ENCODE measurements at regions not wholly inside any gene's neighbourhood (a gene's known extent, or its start where the extent isn't known, plus 50 kb on each side); places are given as distances from the start of the nearest gene placed in this dataset.

GRCh38 chr15:97027772-97028171 is 697.3 kb downstream of the NR2F2 start:
- H3K36me3 Mint-ChIP-seq (ENCODE audit: insufficient read depth, unreplicated experiment), result no peaks in the 10 kb centered on the region
- H3K4me3 Mint-ChIP-seq (ENCODE audit: low read depth, unreplicated experiment), result no peak overlapping the region
- H3K27ac Mint-ChIP-seq (ENCODE audit: unreplicated experiment), result no peak overlapping the region
- intact Hi-C loops (cut with micrococcal nuclease; ENCODE audit: unreplicated experiment), result no loop called here
- H3K27me3 Mint-ChIP-seq (ENCODE audit: unreplicated experiment), result no peaks in the 10 kb centered on the region
- BruUV-seq (replicated peaks), result no TSS peak
- H3K4me1 Mint-ChIP-seq (ENCODE audit: low read depth, unreplicated experiment), result no peaks in the 10 kb centered on the region
- H3K9me3 Mint-ChIP-seq (ENCODE audit: low read depth, unreplicated experiment), result peaks cover 13% of the 10 kb centered on the region
- CTCF ChIA-PET, result interaction anchor here (0.5 kb wide), 1 partner anchor 9 kb away, joined by 3 read pairs; no protein-coding TSS in a partner anchor
- DNase-seq, result no peak
- TF ChIP-seq, protein P1, sequence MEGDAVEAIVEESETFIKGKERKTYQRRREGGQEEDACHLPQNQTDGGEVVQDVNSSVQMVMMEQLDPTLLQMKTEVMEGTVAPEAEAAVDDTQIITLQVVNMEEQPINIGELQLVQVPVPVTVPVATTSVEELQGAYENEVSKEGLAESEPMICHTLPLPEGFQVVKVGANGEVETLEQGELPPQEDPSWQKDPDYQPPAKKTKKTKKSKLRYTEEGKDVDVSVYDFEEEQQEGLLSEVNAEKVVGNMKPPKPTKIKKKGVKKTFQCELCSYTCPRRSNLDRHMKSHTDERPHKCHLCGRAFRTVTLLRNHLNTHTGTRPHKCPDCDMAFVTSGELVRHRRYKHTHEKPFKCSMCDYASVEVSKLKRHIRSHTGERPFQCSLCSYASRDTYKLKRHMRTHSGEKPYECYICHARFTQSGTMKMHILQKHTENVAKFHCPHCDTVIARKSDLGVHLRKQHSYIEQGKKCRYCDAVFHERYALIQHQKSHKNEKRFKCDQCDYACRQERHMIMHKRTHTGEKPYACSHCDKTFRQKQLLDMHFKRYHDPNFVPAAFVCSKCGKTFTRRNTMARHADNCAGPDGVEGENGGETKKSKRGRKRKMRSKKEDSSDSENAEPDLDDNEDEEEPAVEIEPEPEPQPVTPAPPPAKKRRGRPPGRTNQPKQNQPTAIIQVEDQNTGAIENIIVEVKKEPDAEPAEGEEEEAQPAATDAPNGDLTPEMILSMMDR (IDR thresholded peaks at IDR 0.05; ENCODE audit: unreplicated experiment), result no peak

DNA sequence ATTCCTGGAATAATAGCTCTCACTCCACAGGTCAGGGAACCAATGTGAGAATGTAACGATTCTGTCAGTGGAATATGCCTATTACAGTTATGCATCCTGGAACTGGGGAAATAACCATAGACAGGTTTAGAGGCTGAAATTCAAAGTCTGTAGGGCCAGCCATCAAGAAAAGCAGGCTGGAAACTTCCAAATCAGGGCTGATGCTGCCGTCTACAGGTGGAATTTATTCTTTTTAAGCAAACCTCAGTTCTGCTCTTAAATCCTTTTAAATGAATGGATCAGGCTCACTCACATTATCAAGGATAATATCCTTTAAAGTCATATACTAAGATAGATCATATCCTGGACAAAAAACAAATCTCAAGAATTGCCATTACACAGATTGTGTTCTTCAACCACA is 699.8 kb downstream of the NR2F2 start:
- TF ChIP-seq, protein P1 (IDR thresholded peaks at IDR 0.05; ENCODE audit: unreplicated experiment), result no peak
- no peak overlapping the region for H3K27ac Mint-ChIP-seq (ENCODE audit: unreplicated experiment)
- BruUV-seq (replicated peaks), result no TSS peak
- CTCF ChIA-PET, result no interaction called here
- no peaks in the 10 kb centered on the region for H3K27me3 Mint-ChIP-seq (ENCODE audit: unreplicated experiment)
- peaks cover 9% of the 10 kb centered on the region for H3K9me3 Mint-ChIP-seq (ENCODE audit: low read depth, unreplicated experiment)
- no peaks in the 10 kb centered on the region for H3K36me3 Mint-ChIP-seq (ENCODE audit: insufficient read depth, unreplicated experiment)
- H3K4me1 Mint-ChIP-seq (ENCODE audit: low read depth, unreplicated experiment), result no peaks in the 10 kb centered on the region
- DNase-seq, result no peak
- H3K4me3 Mint-ChIP-seq (ENCODE audit: low read depth, unreplicated experiment), result no peak overlapping the region
- intact Hi-C loops (cut with micrococcal nuclease; ENCODE audit: unreplicated experiment), result no loop called here

- TF ChIP-seq, protein P1 (IDR thresholded peaks at IDR 0.05; ENCODE audit: unreplicated experiment), result no peak
- intact Hi-C loops (cut with micrococcal nuclease; ENCODE audit: unreplicated experiment), result no loop called here
- no peaks in the 10 kb centered on the region for H3K4me1 Mint-ChIP-seq (ENCODE audit: low read depth, unreplicated experiment)
- H3K9me3 Mint-ChIP-seq (ENCODE audit: low read depth, unreplicated experiment), result peaks cover 10% of the 10 kb centered on the region
- no TSS peak for BruUV-seq (replicated peaks)
- H3K36me3 Mint-ChIP-seq (ENCODE audit: insufficient read depth, unreplicated experiment), result no peaks in the 10 kb centered on the region
- DNase-seq, result no peak
- no peak overlapping the region for H3K4me3 Mint-ChIP-seq (ENCODE audit: low read depth, unreplicated experiment)
- CTCF ChIA-PET, result no interaction called here
- H3K27ac Mint-ChIP-seq (ENCODE audit: unreplicated experiment), result no peak overlapping the region
- H3K27me3 Mint-ChIP-seq (ENCODE audit: unreplicated experiment), result no peaks in the 10 kb centered on the region
Observed at GRCh38 chr15:97036301-97036700, 705.8 kb downstream of the NR2F2 start.

DNA sequence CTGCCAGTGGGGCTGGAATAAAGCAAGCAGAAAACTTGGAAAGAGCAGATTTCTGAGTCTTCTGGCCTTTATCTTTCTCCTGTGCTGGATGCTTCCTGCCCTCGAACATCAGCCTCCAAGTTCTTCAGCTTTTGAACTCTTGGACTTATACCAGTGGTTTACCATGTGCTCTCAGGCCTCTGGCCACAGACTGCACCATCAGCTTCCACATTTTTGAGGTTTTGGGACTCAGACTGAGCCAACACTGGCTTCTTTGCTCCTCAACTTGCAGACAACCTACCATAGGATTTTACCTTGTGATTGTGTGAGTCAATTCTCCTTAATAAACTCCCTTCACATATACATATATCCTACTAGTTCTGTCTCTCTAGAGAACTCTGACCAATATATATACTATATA is 706.6 kb downstream of the NR2F2 start:
- no peaks in the 10 kb centered on the region for H3K4me1 Mint-ChIP-seq (ENCODE audit: low read depth, unreplicated experiment)

More for the DNA sequence above, 706.6 kb downstream of the NR2F2 start:
- CTCF ChIA-PET, result interaction anchor here (0.6 kb wide), 1 partner anchor 9 kb away, joined by 3 read pairs; no protein-coding TSS in a partner anchor
- H3K4me3 Mint-ChIP-seq (ENCODE audit: low read depth, unreplicated experiment), result no peak overlapping the region
- intact Hi-C loops (cut with micrococcal nuclease; ENCODE audit: unreplicated experiment), result no loop called here
- no peak for DNase-seq
- BruUV-seq (replicated peaks), result no TSS peak
- H3K27ac Mint-ChIP-seq (ENCODE audit: unreplicated experiment), result no peak overlapping the region
- H3K36me3 Mint-ChIP-seq (ENCODE audit: insufficient read depth, unreplicated experiment), result no peaks in the 10 kb centered on the region
- peaks cover 6% of the 10 kb centered on the region for H3K9me3 Mint-ChIP-seq (ENCODE audit: low read depth, unreplicated experiment)
- TF ChIP-seq, protein P1 (IDR thresholded peaks at IDR 0.05; ENCODE audit: unreplicated experiment), result no peak
- H3K27me3 Mint-ChIP-seq (ENCODE audit: unreplicated experiment), result no peaks in the 10 kb centered on the region

All from Calu3 (cell line).